ENCODE measurements at regions not wholly inside any gene's neighbourhood (a gene's known extent, or its start where the extent isn't known, plus 50 kb on each side); places are given as distances from the start of the nearest gene placed in this dataset.

GRCh38 chr6:90448836-90449235 is 138.0 kb downstream of the MAP3K7 start:
- TF ChIP-seq CTCF (IDR thresholded peaks at IDR 0.05; ENCODE audit: low read depth, low read length, missing control alignments), result no peak
- DNase-seq (ENCODE audit: low read depth), result no peak
- no peak overlapping the region for H3K4me3 ChIP-seq (ENCODE audit: low read depth, low read length)

- no peak for DNase-seq (ENCODE audit: low read depth)
- TF ChIP-seq CTCF (IDR thresholded peaks at IDR 0.05; ENCODE audit: low read depth, low read length, missing control alignments), result no peak
- H3K4me3 ChIP-seq (ENCODE audit: low read depth, low read length), result no peak overlapping the region
These were observed 140.7 kb downstream of the MAP3K7 start for GRCh38 chr6:90446164-90446563.

DNA sequence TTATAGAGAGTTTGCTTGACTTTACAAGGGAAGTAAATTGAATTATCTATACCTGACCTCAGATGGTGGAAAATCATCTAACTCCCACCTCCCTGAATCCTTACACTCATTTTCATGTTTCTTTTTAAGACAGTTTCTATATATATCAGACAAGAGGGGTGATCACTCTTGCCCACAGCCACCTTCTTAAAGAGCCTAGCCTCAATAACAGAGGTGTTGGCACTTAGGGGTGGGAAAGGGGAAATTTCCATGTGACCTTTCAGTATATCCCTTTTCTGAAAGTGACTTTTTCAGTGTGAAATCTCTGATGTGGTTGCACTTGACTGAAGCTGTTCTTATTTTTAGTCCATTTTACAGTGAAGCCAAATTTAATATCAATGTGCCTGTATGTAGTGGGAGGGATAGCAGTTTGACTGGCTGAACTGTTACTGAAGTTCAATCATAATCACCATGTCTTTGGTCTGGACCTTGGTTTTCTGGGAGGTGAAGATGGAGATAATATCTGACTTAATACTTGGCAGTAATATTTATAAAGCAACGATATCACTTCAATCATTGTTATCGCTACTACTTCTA is 141.3 kb downstream of the MAP3K7 start:
- no peak overlapping the region for H3K4me3 ChIP-seq (ENCODE audit: low read depth, low read length)
- DNase-seq (ENCODE audit: low read depth), result no peak
- TF ChIP-seq CTCF (IDR thresholded peaks at IDR 0.05; ENCODE audit: low read depth, low read length, missing control alignments), result no peak

- TF ChIP-seq CTCF (IDR thresholded peaks at IDR 0.05; ENCODE audit: low read depth, low read length, missing control alignments), result no peak
- H3K4me3 ChIP-seq (ENCODE audit: low read depth, low read length), result no peak overlapping the region
These were observed 142.6 kb downstream of the MAP3K7 start for GRCh38 chr6:90444160-90444714.

GRCh38 chr6:90442366-90442765 is 144.5 kb downstream of the MAP3K7 start:
- no peak overlapping the region for H3K4me3 ChIP-seq (ENCODE audit: low read depth, low read length)
- no peak for DNase-seq (ENCODE audit: low read depth)
- TF ChIP-seq CTCF (IDR thresholded peaks at IDR 0.05; ENCODE audit: low read depth, low read length, missing control alignments), result no peak

More at GRCh38 chr6:90444160-90444714, 142.6 kb downstream of the MAP3K7 start:
- no peak for DNase-seq (ENCODE audit: low read depth)

DNA sequence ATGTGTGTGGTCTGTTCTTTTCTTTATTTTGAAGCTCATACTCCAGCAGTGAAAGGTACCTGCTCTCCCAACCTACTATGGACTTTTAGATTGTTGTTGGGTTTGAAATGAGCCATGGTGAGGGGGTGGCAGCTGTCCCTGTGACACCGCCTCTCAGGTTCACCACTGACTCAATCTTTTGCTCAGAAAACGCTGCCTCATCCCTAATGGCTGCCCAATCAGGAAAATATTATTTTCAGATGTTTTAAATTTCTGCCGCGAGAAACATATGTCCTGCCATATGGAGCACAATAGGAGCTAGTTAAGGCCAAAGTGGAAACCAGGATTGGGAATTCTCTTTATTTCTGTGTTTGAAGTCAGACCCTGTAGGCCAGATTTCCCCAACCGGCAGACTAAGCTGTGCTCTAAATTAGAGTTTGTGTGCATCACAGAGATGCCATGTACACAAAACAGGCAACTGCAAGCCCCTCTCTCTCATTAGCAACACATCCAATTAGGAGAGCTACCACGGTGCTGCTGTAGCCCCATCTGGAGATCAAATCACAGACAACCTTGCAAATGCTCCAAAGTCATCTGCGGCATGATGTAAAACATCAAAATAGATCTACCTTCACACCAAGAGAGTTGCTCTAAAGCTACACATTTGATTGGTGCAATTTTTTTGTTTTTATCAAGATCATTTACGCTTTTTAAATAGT is 144.1 kb upstream of the BACH2 start:
- H3K4me3 ChIP-seq (ENCODE audit: low read depth, low read length), result no peak overlapping the region
- no peak for DNase-seq (ENCODE audit: low read depth)
- TF ChIP-seq CTCF (IDR thresholded peaks at IDR 0.05; ENCODE audit: low read depth, low read length, missing control alignments), result no peak

Data from GM12864 (cell line).